CD14-positive monocyte (primary cell): ENCODE measurements at regions not wholly inside any gene's neighbourhood (a gene's known extent, or its start where the extent isn't known, plus 50 kb on each side); places are given as distances from the start of the nearest gene placed in this dataset.

Experiments
- DNase-seq, 3 donors: peaks; one replicate each; pipeline ENCODE4 v3.0.0-alpha.2; 2011 to 2022
- H2AFZ ChIP-seq: 2 replicates; pipeline ENCODE4 v1.6.0; 2012; ENCODE audit warnings: mild to moderate bottlenecking, low read depth, low read length, inconsistent platforms; ENCODE audit not compliant: insufficient read depth, poor library complexity, severe bottlenecking
- H3K27ac ChIP-seq, 2 donors: 1 replicate in 1 of 2; 2 replicates in 1 of 2; pipeline ENCODE4 v1.5.1; 2012 to 2013; ENCODE audit warnings: low read length in 2 of 2, control low read depth in 1 of 2, inconsistent platforms in 1 of 2, low read depth in 1 of 2, mild to moderate bottlenecking in 1 of 2
- H3K27me3 ChIP-seq, 2 donors: one replicate each; pipeline versions ENCODE4 v1.6.0 to v1.6.1; 2011 to 2013; ENCODE audit warnings: low read length in 2 of 2; ENCODE audit not compliant: control insufficient read depth in 2 of 2, insufficient read depth in 2 of 2
- H3K36me3 ChIP-seq, 2 donors: replicated peaks in 1 of 2; 1 replicate in 1 of 2; 2 replicates in 1 of 2; pipeline versions ENCODE4 v1.5.1 to v1.6.1; 2012 to 2013; ENCODE audit warnings: low read length in 2 of 2, control low read depth in 1 of 2, inconsistent platforms in 1 of 2, mild to moderate bottlenecking in 1 of 2; ENCODE audit not compliant: insufficient read depth in 2 of 2, control insufficient read depth in 1 of 2
- H3K4me1 ChIP-seq, 2 donors: 1 replicate in 1 of 2; 2 replicates in 1 of 2; pipeline versions ENCODE4 v1.5.1 to v1.6.1; 2012 to 2013; ENCODE audit warnings: low read length in 2 of 2, control low read depth in 1 of 2, inconsistent platforms in 1 of 2, mild to moderate bottlenecking in 1 of 2, moderate library complexity in 1 of 2; ENCODE audit not compliant: insufficient read depth in 2 of 2, control insufficient read depth in 1 of 2
- H3K4me2 ChIP-seq: replicated peaks from 2 replicates; pipeline ENCODE3; 2012; ENCODE audit warnings: low read length, moderate library complexity, mild to moderate bottlenecking; ENCODE audit not compliant: poor library complexity, severe bottlenecking; ENCODE audit errors: extremely low read depth
- H3K4me3 ChIP-seq, 3 experiments: fragments of 200-600 bp in 1 of 3; sonication (generic) in 1 of 3; replicated peaks in 1 of 3; 1 replicate in 2 of 3; 2 replicates in 1 of 3; pipeline ENCODE4 v1.5.1; 2011 to 2013; ENCODE audit warnings: low read length in 3 of 3, mild to moderate bottlenecking in 3 of 3, control low read depth in 2 of 3, low read depth in 2 of 3, inconsistent platforms in 1 of 3, moderate library complexity in 1 of 3
- H3K79me2 ChIP-seq: 2 replicates; pipeline ENCODE4 v1.6.0; 2012; ENCODE audit warnings: mild to moderate bottlenecking, control low read depth, inconsistent platforms, low read length, moderate library complexity; ENCODE audit not compliant: insufficient read depth
- H3K9ac ChIP-seq: 2 replicates; pipeline ENCODE4 v1.6.0; 2017; ENCODE audit warnings: low read length, mild to moderate bottlenecking; ENCODE audit not compliant: insufficient read depth, poor library complexity, severe bottlenecking
- H3K9me3 ChIP-seq, 2 donors: replicated peaks in 1 of 2; 1 replicate in 1 of 2; 2 replicates in 1 of 2; pipeline versions ENCODE4 v1.5.1 to v1.6.1; 2012 to 2013; ENCODE audit warnings: low read length in 2 of 2, control low read depth in 1 of 2; ENCODE audit not compliant: control insufficient read depth in 1 of 2, insufficient read depth in 1 of 2
- H4K20me1 ChIP-seq: 2 replicates; pipeline ENCODE4 v1.6.0; 2012; ENCODE audit warnings: mild to moderate bottlenecking, low read length, control low read depth, moderate library complexity; ENCODE audit not compliant: insufficient read depth
- H3K27ac Mint-ChIP-seq, 7 donors: one replicate each; pipeline ENCODE4 v1.8.0; 2020; ENCODE audit warnings: mild to moderate bottlenecking in 7 of 7, mixed read lengths in 7 of 7, moderate library complexity in 6 of 7, inconsistent platforms in 2 of 7
- H3K27me3 Mint-ChIP-seq, 3 donors: one replicate each; pipeline ENCODE4 v1.8.0; 2021 to 2022; ENCODE audit warnings: low read depth in 3 of 3, mild to moderate bottlenecking in 3 of 3, mixed read lengths in 3 of 3, moderate library complexity in 3 of 3, inconsistent platforms in 1 of 3
- H3K36me3 Mint-ChIP-seq, 2 donors: one replicate each; pipeline ENCODE4 v1.8.0; 2020; ENCODE audit warnings: mixed read lengths in 2 of 2, inconsistent platforms in 1 of 2, mild to moderate bottlenecking in 1 of 2
- H3K4me1 Mint-ChIP-seq: one replicate; pipeline ENCODE4 v1.8.0; 2020; ENCODE audit warnings: mild to moderate bottlenecking, mixed read lengths
- H3K4me3 Mint-ChIP-seq, 2 donors: one replicate each; pipeline ENCODE4 v1.8.0; 2020; ENCODE audit warnings: mild to moderate bottlenecking in 2 of 2, mixed read lengths in 2 of 2, moderate library complexity in 1 of 2
- H3K9me3 Mint-ChIP-seq, 7 donors: one replicate each; pipeline ENCODE4 v1.8.0; 2020 to 2022; ENCODE audit warnings: mixed read lengths in 7 of 7, mild to moderate bottlenecking in 6 of 7, moderate library complexity in 6 of 7, inconsistent platforms in 2 of 7
- WGBS: methylation state at CpG from one replicate; pipeline ENCODE4 v1.1.5; 2013; ENCODE audit warnings: missing lambda C conversion rate; ENCODE audit not compliant: insufficient coverage; 5-methylcytosine and 5-hydroxymethylcytosine counted together
- intact Hi-C, 2 donors: fragments of 100-400 bp; cut with micrococcal nuclease; formaldehyde crosslinking; loops; one replicate each; pipeline versions ENCODE4 v1.15.0 to v1.15.1; 2023
- TF ChIP-seq, protein P1 (sequence below): fragments of 200-600 bp; IDR thresholded peaks from one replicate; pipeline ENCODE4 v1.8.0; 2022; ENCODE audit warnings: antibody characterized with exemption, mild to moderate bottlenecking

DNA sequence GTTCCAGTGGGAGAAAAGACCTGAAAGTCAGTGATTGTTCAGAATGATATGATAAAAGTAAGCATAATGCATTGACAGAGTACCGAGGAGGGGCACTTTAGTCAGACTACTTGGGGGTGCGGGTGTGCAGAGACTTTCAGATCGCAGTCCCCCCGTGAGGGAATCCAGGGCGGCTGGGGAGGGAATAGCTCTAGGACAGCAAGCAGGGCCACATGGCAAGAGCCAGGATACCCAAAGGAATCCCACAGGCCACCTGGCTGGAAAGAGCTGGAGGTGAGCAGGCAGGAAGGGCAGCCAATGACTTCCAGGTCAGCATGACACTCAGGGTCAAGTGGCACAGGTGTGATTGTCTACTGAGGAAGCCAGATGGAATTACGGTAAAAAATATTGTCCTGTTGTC is 157.5 kb downstream of the CYP26B1 start:
- Histone ChIP-seq H3K79me2 (no peaks in the 10 kb centered on the region), H3K27me3 (no peaks in the 10 kb centered on the region), H3K4me3 (no peak overlapping the region), H4K20me1 (no peaks in the 10 kb centered on the region), H2AFZ (no peak overlapping the region), H3K9ac (no peak overlapping the region), H3K4me2 (no peak overlapping the region), H3K4me1 (no peaks in the 10 kb centered on the region), H3K9me3 (no peaks in the 10 kb centered on the region), H3K27ac (no peak overlapping the region), H3K36me3 (no peaks in the 10 kb centered on the region)
- TF ChIP-seq, protein P1, sequence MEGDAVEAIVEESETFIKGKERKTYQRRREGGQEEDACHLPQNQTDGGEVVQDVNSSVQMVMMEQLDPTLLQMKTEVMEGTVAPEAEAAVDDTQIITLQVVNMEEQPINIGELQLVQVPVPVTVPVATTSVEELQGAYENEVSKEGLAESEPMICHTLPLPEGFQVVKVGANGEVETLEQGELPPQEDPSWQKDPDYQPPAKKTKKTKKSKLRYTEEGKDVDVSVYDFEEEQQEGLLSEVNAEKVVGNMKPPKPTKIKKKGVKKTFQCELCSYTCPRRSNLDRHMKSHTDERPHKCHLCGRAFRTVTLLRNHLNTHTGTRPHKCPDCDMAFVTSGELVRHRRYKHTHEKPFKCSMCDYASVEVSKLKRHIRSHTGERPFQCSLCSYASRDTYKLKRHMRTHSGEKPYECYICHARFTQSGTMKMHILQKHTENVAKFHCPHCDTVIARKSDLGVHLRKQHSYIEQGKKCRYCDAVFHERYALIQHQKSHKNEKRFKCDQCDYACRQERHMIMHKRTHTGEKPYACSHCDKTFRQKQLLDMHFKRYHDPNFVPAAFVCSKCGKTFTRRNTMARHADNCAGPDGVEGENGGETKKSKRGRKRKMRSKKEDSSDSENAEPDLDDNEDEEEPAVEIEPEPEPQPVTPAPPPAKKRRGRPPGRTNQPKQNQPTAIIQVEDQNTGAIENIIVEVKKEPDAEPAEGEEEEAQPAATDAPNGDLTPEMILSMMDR = no peak
- Mint-ChIP-seq H3K27ac (no peak overlapping the region), H3K4me3 (no peak overlapping the region), H3K9me3 (peaks cover 0 to 5% (median 0%) of the 10 kb centered on the region in 7 donors), H3K4me1 (no peaks in the 10 kb centered on the region), H3K36me3 (no peaks in the 10 kb centered on the region), H3K27me3 (peaks cover 1 to 10% (median 7%) of the 10 kb centered on the region in 3 donors)
- DNase-seq = no peak
- intact Hi-C loops = no loop called here
- WGBS = 95% methylated on average over 6 of the region's 6 CpGs

DNA sequence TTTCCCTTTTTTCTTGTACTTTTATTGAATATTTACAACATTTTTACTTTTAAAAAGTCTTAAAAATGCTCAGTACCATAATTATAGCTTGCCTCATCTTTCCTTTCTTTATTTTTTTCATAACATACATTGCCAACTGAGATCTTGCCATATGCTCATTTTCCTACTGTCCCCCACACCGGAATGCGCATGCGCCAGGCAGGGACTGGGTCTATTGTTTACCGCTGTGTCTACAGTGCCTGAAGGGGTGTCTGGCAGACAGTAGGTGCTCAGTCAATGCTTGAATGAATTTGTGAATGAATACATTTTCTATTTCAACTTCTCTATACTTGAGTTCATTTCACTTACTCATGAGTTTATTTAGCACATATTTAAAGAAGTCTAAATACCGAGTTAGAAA is 158.0 kb downstream of the CYP26B1 start:
- no peak overlapping the region for H3K4me3 ChIP-seq
- H3K27ac ChIP-seq = no peak overlapping the region
- no peaks in the 10 kb centered on the region for H4K20me1 ChIP-seq
- WGBS = 100% methylated on average over 1 of the region's 5 CpGs
- Mint-ChIP-seq H3K27me3 (peaks cover 1 to 10% (median 7%) of the 10 kb centered on the region in 3 donors), H3K9me3 (peaks cover 0 to 5% (median 0%) of the 10 kb centered on the region in 7 donors), H3K27ac (no peak overlapping the region), H3K36me3 (no peaks in the 10 kb centered on the region), H3K4me3 (no peak overlapping the region), H3K4me1 (no peaks in the 10 kb centered on the region)
- TF ChIP-seq, protein P1 = no peak
- no peaks in the 10 kb centered on the region for H3K4me1 ChIP-seq
- intact Hi-C loops = no loop called here
- no peak for DNase-seq
- no peak overlapping the region for H3K4me2 ChIP-seq
- no peaks in the 10 kb centered on the region for H3K9me3 ChIP-seq
- H3K27me3 ChIP-seq = no peaks in the 10 kb centered on the region
- H3K36me3 ChIP-seq = no peaks in the 10 kb centered on the region
- H3K79me2 ChIP-seq = no peaks in the 10 kb centered on the region
- no peak overlapping the region for H3K9ac ChIP-seq
- H2AFZ ChIP-seq = no peak overlapping the region
